ENCODE measurements at regions not wholly inside any gene's neighbourhood (a gene's known extent, or its start where the extent isn't known, plus 50 kb on each side); places are given as distances from the start of the nearest gene placed in this dataset.

DNA sequence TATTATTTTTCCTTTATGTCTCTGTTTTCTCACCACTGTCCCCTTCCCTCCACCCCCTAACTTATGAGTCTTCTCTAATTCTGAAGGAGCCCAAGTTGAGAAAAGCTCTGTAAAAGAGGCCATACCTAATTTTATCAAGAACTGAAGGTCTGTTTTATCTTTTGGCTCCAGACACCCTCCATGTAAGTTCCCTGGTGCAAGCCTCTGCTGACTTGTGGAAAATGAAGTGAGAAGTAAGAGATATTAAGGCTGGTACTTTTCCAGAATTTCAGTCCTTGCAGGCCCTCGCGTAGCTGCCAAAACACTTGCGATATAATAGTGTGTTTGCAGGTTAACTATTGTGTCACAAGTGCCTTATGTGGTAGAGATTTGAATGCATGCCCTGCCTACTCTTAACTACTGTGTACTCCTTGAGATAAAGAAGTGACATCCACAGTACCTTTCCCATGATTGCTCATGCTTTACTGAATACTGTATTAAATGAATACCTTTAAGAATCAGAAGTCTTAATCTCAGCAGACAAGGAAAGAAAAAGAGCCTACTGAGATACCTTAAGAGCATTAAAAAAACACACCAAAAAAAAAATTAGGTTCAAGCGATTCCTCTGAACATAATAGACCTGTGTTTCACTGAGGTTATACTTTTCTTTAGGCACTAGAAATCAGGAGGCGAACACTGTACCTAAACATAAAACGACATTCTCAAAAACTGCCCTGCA is 143.6 kb upstream of the ZNF184 start:
- Histone ChIP-seq H4K5ac (ENCODE audit: low read depth, low read length) (no peak overlapping the region), H3K79me1 (ENCODE audit: low read depth in 1 of 2, low read length in 2 of 2) (no peaks in the 10 kb centered on the region), H3K14ac (replicated peaks; ENCODE audit: low read depth, low read length) (no peak overlapping the region), H3K56ac (ENCODE audit: extremely low read depth, insufficient read depth, low read length) (no peak overlapping the region), H3K23ac (ENCODE audit: low read depth, low read length) (no peak overlapping the region), H2AK5ac (ENCODE audit: low read depth, low read length) (no peak overlapping the region), H3K4me1 (ENCODE audit: control insufficient read depth, insufficient read depth, low read length) (no peaks in the 10 kb centered on the region), H4K91ac (ENCODE audit: insufficient read depth, low read depth, low read length) (no peak overlapping the region), H2BK15ac (ENCODE audit: low read depth, low read length) (no peak overlapping the region), H3K4me2 (ENCODE audit: low read depth, low read length) (peak overlapping the region; percentile 99), H2BK20ac (ENCODE audit: low read depth, low read length) (no peak overlapping the region), H3K27me3 (ENCODE audit: control insufficient read depth, insufficient read depth, low read length) (no peaks in the 10 kb centered on the region), H4K20me1 (ENCODE audit: insufficient read depth, low read length) (no peaks in the 10 kb centered on the region), H3K9me1 (ENCODE audit: insufficient read depth, low read length) (no peaks in the 10 kb centered on the region), H3K4ac (ENCODE audit: low read depth, low read length) (no peak overlapping the region), H3K4me3 (ENCODE audit: insufficient read depth, low read depth, low read length) (no peak overlapping the region), H3K9ac (ENCODE audit: low read depth, low read length) (peak overlapping the region; percentile 4; the same call in 1 of the 2 replicates), H2BK5ac (ENCODE audit: low read depth, low read length, poor library complexity, severe bottlenecking) (no peak overlapping the region), H3K9me3 (ENCODE audit: control insufficient read depth, insufficient read depth, low read length) (no peaks in the 10 kb centered on the region), H4K8ac (ENCODE audit: low read depth in 2 of 2, low read length in 2 of 2) (no peak overlapping the region), H2AK9ac (replicated peaks; ENCODE audit: low read depth, low read length, poor library complexity) (no peak overlapping the region), H2BK120ac (ENCODE audit: low read depth, low read length) (no peak overlapping the region), H3K27ac (ENCODE audit: insufficient read depth, low read length) (no peak overlapping the region), H3K36me3 (ENCODE audit: control insufficient read depth, insufficient read depth, low read length) (no peaks in the 10 kb centered on the region), H2AFZ (replicated peaks; ENCODE audit: low read length, poor library complexity) (no peak overlapping the region), H3K18ac (ENCODE audit: low read depth, low read length) (no peak overlapping the region)
- POLR2A ChIA-PET (ENCODE audit: unreplicated experiment), result no interaction called here
- CTCF ChIA-PET, result no interaction called here
- dilution Hi-C loops (cut with HindIII; ENCODE audit: low sequenced_read_pairs, unreplicated experiment), result no loop called here
- TF ChIP-seq FOS (IDR thresholded peaks at IDR 0.05; ENCODE audit: low read depth, low read length) (no peak), RAD21 (IDR thresholded peaks at IDR 0.05; ENCODE audit: low read length) (no peak), MXI1 (IDR thresholded peaks at IDR 0.05; ENCODE audit: borderline replicate concordance, low read depth, low read length) (no peak), MAFK (IDR thresholded peaks at IDR 0.05; ENCODE audit: low read depth, low read length) (no peak), MAZ (IDR thresholded peaks at IDR 0.05; ENCODE audit: borderline replicate concordance, low read depth, low read length) (no peak), POLR2A (IDR thresholded peaks at IDR 0.05; ENCODE audit: low read depth, low read length) (no peak), RFX5 (IDR thresholded peaks at IDR 0.05; ENCODE audit: low read depth, low read length) (no peak), RCOR1 (IDR thresholded peaks at IDR 0.05; ENCODE audit: insufficient replicate concordance, low read length) (no peak), NFE2L2 (IDR thresholded peaks at IDR 0.05; ENCODE audit: low read depth, low read length) (no peak)
- TF ChIP-seq, protein P1, sequence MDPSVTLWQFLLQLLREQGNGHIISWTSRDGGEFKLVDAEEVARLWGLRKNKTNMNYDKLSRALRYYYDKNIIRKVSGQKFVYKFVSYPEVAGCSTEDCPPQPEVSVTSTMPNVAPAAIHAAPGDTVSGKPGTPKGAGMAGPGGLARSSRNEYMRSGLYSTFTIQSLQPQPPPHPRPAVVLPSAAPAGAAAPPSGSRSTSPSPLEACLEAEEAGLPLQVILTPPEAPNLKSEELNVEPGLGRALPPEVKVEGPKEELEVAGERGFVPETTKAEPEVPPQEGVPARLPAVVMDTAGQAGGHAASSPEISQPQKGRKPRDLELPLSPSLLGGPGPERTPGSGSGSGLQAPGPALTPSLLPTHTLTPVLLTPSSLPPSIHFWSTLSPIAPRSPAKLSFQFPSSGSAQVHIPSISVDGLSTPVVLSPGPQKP (IDR thresholded peaks at IDR 0.05; ENCODE audit: borderline replicate concordance, low read depth, low read length), result no peak
- TF ChIP-seq, protein P2, sequence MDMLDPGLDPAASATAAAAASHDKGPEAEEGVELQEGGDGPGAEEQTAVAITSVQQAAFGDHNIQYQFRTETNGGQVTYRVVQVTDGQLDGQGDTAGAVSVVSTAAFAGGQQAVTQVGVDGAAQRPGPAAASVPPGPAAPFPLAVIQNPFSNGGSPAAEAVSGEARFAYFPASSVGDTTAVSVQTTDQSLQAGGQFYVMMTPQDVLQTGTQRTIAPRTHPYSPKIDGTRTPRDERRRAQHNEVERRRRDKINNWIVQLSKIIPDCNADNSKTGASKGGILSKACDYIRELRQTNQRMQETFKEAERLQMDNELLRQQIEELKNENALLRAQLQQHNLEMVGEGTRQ (IDR thresholded peaks at IDR 0.05; ENCODE audit: low read depth, low read length), result no peak
- TF ChIP-seq, protein P3, sequence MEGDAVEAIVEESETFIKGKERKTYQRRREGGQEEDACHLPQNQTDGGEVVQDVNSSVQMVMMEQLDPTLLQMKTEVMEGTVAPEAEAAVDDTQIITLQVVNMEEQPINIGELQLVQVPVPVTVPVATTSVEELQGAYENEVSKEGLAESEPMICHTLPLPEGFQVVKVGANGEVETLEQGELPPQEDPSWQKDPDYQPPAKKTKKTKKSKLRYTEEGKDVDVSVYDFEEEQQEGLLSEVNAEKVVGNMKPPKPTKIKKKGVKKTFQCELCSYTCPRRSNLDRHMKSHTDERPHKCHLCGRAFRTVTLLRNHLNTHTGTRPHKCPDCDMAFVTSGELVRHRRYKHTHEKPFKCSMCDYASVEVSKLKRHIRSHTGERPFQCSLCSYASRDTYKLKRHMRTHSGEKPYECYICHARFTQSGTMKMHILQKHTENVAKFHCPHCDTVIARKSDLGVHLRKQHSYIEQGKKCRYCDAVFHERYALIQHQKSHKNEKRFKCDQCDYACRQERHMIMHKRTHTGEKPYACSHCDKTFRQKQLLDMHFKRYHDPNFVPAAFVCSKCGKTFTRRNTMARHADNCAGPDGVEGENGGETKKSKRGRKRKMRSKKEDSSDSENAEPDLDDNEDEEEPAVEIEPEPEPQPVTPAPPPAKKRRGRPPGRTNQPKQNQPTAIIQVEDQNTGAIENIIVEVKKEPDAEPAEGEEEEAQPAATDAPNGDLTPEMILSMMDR (conservative IDR thresholded peaks at IDR 0.05; ENCODE audit: low read depth, low read length), result no peak
- ATAC-seq (ENCODE audit: low read depth) (no peak), DNase-seq (no peak)
- in situ Hi-C loops (cut with MboI; ENCODE audit: low sequenced_read_pairs), result no loop called here
- intact Hi-C loops (cut with micrococcal nuclease), result no loop called here
- no TSS peak for BruUV-seq (replicated peaks)
- WGBS, 2 experiments (ENCODE audit: extremely low coverage in 2 of 2, insufficient read length in 1 of 2), result no CpG with 5 or more reads among the region's 6 CpGs

All from IMR-90 (cell line).